Mesothelial cell of epicardium (in vitro differentiated cells): ENCODE measurements at regions not wholly inside any gene's neighbourhood (a gene's known extent, or its start where the extent isn't known, plus 50 kb on each side); places are given as distances from the start of the nearest gene placed in this dataset.

Experiments used
- DNase-seq, 2 experiments: peaks; one replicate each; pipeline ENCODE4 v3.0.0; 2021; ENCODE audit warnings: low spot score in 2 of 2; ENCODE audit not compliant: unreplicated experiment in 2 of 2
- H3K27ac Mint-ChIP-seq: 2 replicates; pipeline ENCODE4 v1.8.0; 2021; ENCODE audit warnings: mixed read lengths
- H3K27me3 Mint-ChIP-seq: 2 replicates; pipeline ENCODE4 v1.8.0; 2021; ENCODE audit warnings: low read depth, mixed read lengths
- H3K36me3 Mint-ChIP-seq: 2 replicates; pipeline ENCODE4 v1.8.0; 2021; ENCODE audit warnings: mixed read lengths
- H3K4me1 Mint-ChIP-seq: 2 replicates; pipeline ENCODE4 v1.8.0; 2021; ENCODE audit warnings: mixed read lengths
- H3K4me3 Mint-ChIP-seq: 2 replicates; pipeline ENCODE4 v1.8.0; 2021; ENCODE audit warnings: mild to moderate bottlenecking, moderate library complexity, mixed read lengths
- H3K9me3 Mint-ChIP-seq: 2 replicates; pipeline ENCODE4 v1.8.0; 2021; ENCODE audit warnings: mixed read lengths
- CTCF ChIP-seq: fragments of 200-600 bp; sonication (generic); IDR thresholded peaks from one replicate; pipeline ENCODE4 v1.5.0; 2021; ENCODE audit warnings: antibody characterized with exemption; ENCODE audit not compliant: unreplicated experiment

- TF ChIP-seq CTCF, result no peak
- H3K27ac Mint-ChIP-seq, result peak overlapping the region; percentile 52
- no peaks in the 10 kb centered on the region for H3K27me3 Mint-ChIP-seq
- no peak for DNase-seq
- H3K36me3 Mint-ChIP-seq, result peaks cover 2% of the 10 kb centered on the region
- H3K4me3 Mint-ChIP-seq, result no peak overlapping the region
- H3K9me3 Mint-ChIP-seq, result no peaks in the 10 kb centered on the region
- H3K4me1 Mint-ChIP-seq, result peaks cover 49% of the 10 kb centered on the region
Measured at GRCh38 chr15:96176831-96177230, 153.7 kb upstream of the NR2F2 start.

- peaks cover 54% of the 10 kb centered on the region for H3K4me1 Mint-ChIP-seq
- H3K27me3 Mint-ChIP-seq, result no peaks in the 10 kb centered on the region
- peak overlapping the region; percentile 52 for H3K27ac Mint-ChIP-seq
- peaks cover 2% of the 10 kb centered on the region for H3K36me3 Mint-ChIP-seq
- H3K4me3 Mint-ChIP-seq, result no peak overlapping the region
- H3K9me3 Mint-ChIP-seq, result no peaks in the 10 kb centered on the region
- no peak for TF ChIP-seq CTCF
- no peak for DNase-seq
Measured at GRCh38 chr15:96177279-96177678, 153.2 kb upstream of the NR2F2 start.

- TF ChIP-seq CTCF, result no peak
- Mint-ChIP-seq H3K36me3 (peaks cover 2% of the 10 kb centered on the region), H3K9me3 (no peaks in the 10 kb centered on the region), H3K4me1 (peaks cover 71% of the 10 kb centered on the region), H3K27ac (peak overlapping the region; percentile 96), H3K4me3 (no peak overlapping the region), H3K27me3 (no peaks in the 10 kb centered on the region)
- no peak for DNase-seq
Measured at GRCh38 chr15:96180087-96180748, 150.3 kb upstream of the NR2F2 start.

GRCh38 chr15:96181217-96181616 is 149.3 kb upstream of the NR2F2 start:
- no peaks in the 10 kb centered on the region for H3K27me3 Mint-ChIP-seq
- no peak overlapping the region for H3K4me3 Mint-ChIP-seq
- no peak for TF ChIP-seq CTCF
- DNase-seq, result no peak
- peaks cover 81% of the 10 kb centered on the region for H3K4me1 Mint-ChIP-seq
- H3K9me3 Mint-ChIP-seq, result no peaks in the 10 kb centered on the region
- H3K36me3 Mint-ChIP-seq, result no peaks in the 10 kb centered on the region
- no peak overlapping the region for H3K27ac Mint-ChIP-seq

GRCh38 chr15:96181873-96182301 is 148.6 kb upstream of the NR2F2 start:
- Mint-ChIP-seq H3K36me3 (no peaks in the 10 kb centered on the region), H3K4me3 (no peak overlapping the region), H3K27ac (peak overlapping the region; percentile 47), H3K4me1 (peaks cover 78% of the 10 kb centered on the region), H3K27me3 (no peaks in the 10 kb centered on the region), H3K9me3 (no peaks in the 10 kb centered on the region)
- no peak for DNase-seq
- no peak for TF ChIP-seq CTCF
